IMR-90 (cell line): ENCODE measurements at regions not wholly inside any gene's neighbourhood (a gene's known extent, or its start where the extent isn't known, plus 50 kb on each side); places are given as distances from the start of the nearest gene placed in this dataset.

Source experiments
- ATAC-seq: fragments of 200-7000 bp; cut with Tn5 transposase; 2 replicates; pipeline ENCODE4 v1.9.1; 2020; ENCODE audit warnings: low read depth, mild to moderate bottlenecking, moderate library complexity
- BruUV-seq: library from RNA; stranded (reverse); fragments of 400-500 nt; replicated peaks from 2 replicates; lab custom pipeline; 2021; lab: Mats Ljungman, UMichigan
- CTCF ChIA-PET: fragments of 300-600 bp; formaldehyde crosslinking; extraction: SDS; loops from one replicate; lab custom pipeline; 2021; ENCODE audit warnings: antibody characterized with exemption; lab: Yijun Ruan, JAX
- POLR2A ChIA-PET: fragments of 300-600 bp; sonication (Branson Sonifier 250); formaldehyde crosslinking; loops from one replicate; lab custom pipeline; 2022; ENCODE audit warnings: antibody characterized with exemption; ENCODE audit not compliant: unreplicated experiment; lab: Charles Lee
- DNase-seq: peaks from one replicate; pipeline ENCODE4 v3.0.0; 2013
- H2AFZ ChIP-seq: replicated peaks from 2 replicates; pipeline ENCODE3; 2013; ENCODE audit warnings: low read length, mild to moderate bottlenecking; ENCODE audit not compliant: poor library complexity
- H2AK5ac ChIP-seq: 2 replicates; pipeline ENCODE4 v1.6.1; 2013; ENCODE audit warnings: low read depth, low read length, inconsistent platforms
- H2AK9ac ChIP-seq: replicated peaks from 2 replicates; pipeline ENCODE3; 2013; ENCODE audit warnings: mild to moderate bottlenecking, low read depth, low read length, moderate library complexity; ENCODE audit not compliant: poor library complexity
- H2BK120ac ChIP-seq: 2 replicates; pipeline ENCODE4 v1.6.1; 2013; ENCODE audit warnings: low read depth, low read length, inconsistent platforms
- H2BK15ac ChIP-seq: 3 replicates; pipeline ENCODE4 v1.6.1; 2013; ENCODE audit warnings: low read depth, low read length, inconsistent platforms
- H2BK20ac ChIP-seq: 2 replicates; pipeline ENCODE4 v1.6.1; 2013; ENCODE audit warnings: low read depth, mild to moderate bottlenecking, inconsistent platforms, low read length, moderate library complexity
- H2BK5ac ChIP-seq: 2 replicates; pipeline ENCODE4 v1.6.1; 2013; ENCODE audit warnings: mild to moderate bottlenecking, low read depth, low read length, inconsistent platforms; ENCODE audit not compliant: poor library complexity, severe bottlenecking
- H3K14ac ChIP-seq: replicated peaks from 2 replicates; pipeline ENCODE4 v1.6.1; 2013; ENCODE audit warnings: low read depth, low read length, inconsistent platforms
- H3K18ac ChIP-seq: 2 replicates; pipeline ENCODE4 v1.6.1; 2013; ENCODE audit warnings: low read depth, low read length, control low read depth
- H3K23ac ChIP-seq: 2 replicates; pipeline ENCODE4 v1.6.1; 2013; ENCODE audit warnings: low read depth, low read length, inconsistent platforms
- H3K27ac ChIP-seq: 2 replicates; pipeline ENCODE4 v1.5.1; 2013; ENCODE audit warnings: mild to moderate bottlenecking, control low read depth, low read length; ENCODE audit not compliant: insufficient read depth
- H3K27me3 ChIP-seq: 2 replicates; pipeline ENCODE4 v1.6.1; 2013; ENCODE audit warnings: low read length; ENCODE audit not compliant: control insufficient read depth, insufficient read depth
- H3K36me3 ChIP-seq: 2 replicates; pipeline ENCODE4 v1.6.1; 2013; ENCODE audit warnings: low read length, mixed read lengths; ENCODE audit not compliant: control insufficient read depth, insufficient read depth
- H3K4ac ChIP-seq: 2 replicates; pipeline ENCODE4 v1.6.1; 2013; ENCODE audit warnings: low read depth, low read length, inconsistent platforms
- H3K4me1 ChIP-seq: 2 replicates; pipeline ENCODE4 v1.6.1; 2013; ENCODE audit warnings: low read length, mixed read lengths; ENCODE audit not compliant: control insufficient read depth, insufficient read depth
- H3K4me2 ChIP-seq: 2 replicates; pipeline ENCODE4 v1.6.1; 2013; ENCODE audit warnings: low read depth, mild to moderate bottlenecking, control low read depth, low read length, moderate library complexity
- H3K4me3 ChIP-seq: 2 replicates; pipeline ENCODE4 v1.5.1; 2013; ENCODE audit warnings: low read depth, mild to moderate bottlenecking, control low read depth, low read length, moderate library complexity; ENCODE audit not compliant: insufficient read depth
- H3K56ac ChIP-seq: 2 replicates; pipeline ENCODE4 v1.6.1; 2013; ENCODE audit warnings: low read length, inconsistent platforms; ENCODE audit not compliant: insufficient read depth; ENCODE audit errors: extremely low read depth
- H3K79me1 ChIP-seq, 2 experiments: 2 replicates each; pipeline ENCODE4 v1.6.1; 2013; ENCODE audit warnings: low read length in 2 of 2, inconsistent platforms in 1 of 2, low read depth in 1 of 2
- H3K9ac ChIP-seq: 2 replicates; pipeline ENCODE4 v1.6.1; 2013; ENCODE audit warnings: low read depth, low read length, control low read depth
- H3K9me1 ChIP-seq: 2 replicates; pipeline ENCODE4 v1.6.1; 2013; ENCODE audit warnings: low read length, inconsistent platforms; ENCODE audit not compliant: insufficient read depth
- H3K9me3 ChIP-seq: 2 replicates; pipeline ENCODE4 v1.6.1; 2013; ENCODE audit warnings: low read length; ENCODE audit not compliant: control insufficient read depth, insufficient read depth
- H4K20me1 ChIP-seq: 2 replicates; pipeline ENCODE4 v1.6.1; 2013; ENCODE audit warnings: low read length, inconsistent platforms; ENCODE audit not compliant: insufficient read depth
- H4K5ac ChIP-seq: 2 replicates; pipeline ENCODE4 v1.6.1; 2013; ENCODE audit warnings: mild to moderate bottlenecking, low read depth, low read length, control low read depth
- H4K8ac ChIP-seq, 2 experiments: 2 replicates each; pipeline ENCODE4 v1.6.1; 2013; ENCODE audit warnings: low read depth in 2 of 2, low read length in 2 of 2, control low read depth in 1 of 2, inconsistent platforms in 1 of 2
- H4K91ac ChIP-seq: 2 replicates; pipeline ENCODE4 v1.6.1; 2013; ENCODE audit warnings: low read depth, low read length, inconsistent platforms; ENCODE audit not compliant: insufficient read depth
- BHLHE40 ChIP-seq: fragments of 150-350 bp; IDR thresholded peaks from 2 replicates; pipeline ENCODE4 v1.6.1; 2016; ENCODE audit warnings: mild to moderate bottlenecking, low read depth, low read length
- RAD21 ChIP-seq: IDR thresholded peaks from 2 replicates; pipeline ENCODE4 v1.6.1; 2012; ENCODE audit warnings: low read length, improper control_type of control experiment
- WGBS, 2 experiments: methylation state at CpG; one replicate each; pipeline versions ENCODE4 v1.1.5 to v1.1.7; 2013; ENCODE audit warnings: missing lambda C conversion rate in 2 of 2; ENCODE audit not compliant: insufficient read length in 1 of 2; ENCODE audit errors: extremely low coverage in 2 of 2; 5-methylcytosine and 5-hydroxymethylcytosine counted together
- dilution Hi-C: fragments of 300-500 bp; cut with HindIII; formaldehyde crosslinking; loops from one replicate; pipeline ENCODE4 v1.14.3; 2018; ENCODE audit warnings: low sequenced_read_pairs; ENCODE audit not compliant: unreplicated experiment
- in situ Hi-C: fragments of 300-500 bp; cut with MboI; formaldehyde crosslinking; loops from 3 replicates; pipeline ENCODE4 v1.14.3; 2019; ENCODE audit warnings: low sequenced_read_pairs, inconsistent platforms, mixed read lengths
- intact Hi-C: fragments of 100-400 bp; cut with micrococcal nuclease; formaldehyde crosslinking; loops from 2 replicates; pipeline ENCODE4 v1.10.0; 2022

GRCh38 chr1:50285994-50286393, 137.2 kb downstream of the DMRTA2 start:
- H3K23ac ChIP-seq, result no peak overlapping the region
- no peak overlapping the region for H2BK5ac ChIP-seq
- no peak overlapping the region for H3K4me3 ChIP-seq
- no peak overlapping the region for H4K8ac ChIP-seq
- ATAC-seq, result no peak
- H3K9me1 ChIP-seq, result no peaks in the 10 kb centered on the region
- no peak overlapping the region for H3K4ac ChIP-seq
- in situ Hi-C loops (no loop called here), intact Hi-C loops (no loop called here), dilution Hi-C loops (no loop called here)
- no peak overlapping the region for H3K9ac ChIP-seq
- no peaks in the 10 kb centered on the region for H3K79me1 ChIP-seq
- no peaks in the 10 kb centered on the region for H3K36me3 ChIP-seq
- H2BK120ac ChIP-seq, result no peak overlapping the region
- no peak overlapping the region for H2AK9ac ChIP-seq
- CTCF ChIA-PET, result no interaction called here
- no peak for TF ChIP-seq RAD21
- TF ChIP-seq BHLHE40, result no peak
- no peak overlapping the region for H2AFZ ChIP-seq
- H4K91ac ChIP-seq, result no peak overlapping the region
- peaks cover 16% of the 10 kb centered on the region; the same call in 1 of the 2 replicates for H3K9me3 ChIP-seq
- POLR2A ChIA-PET, result no interaction called here
- no peak overlapping the region for H3K14ac ChIP-seq
- H3K27ac ChIP-seq, result no peak overlapping the region
- H4K5ac ChIP-seq, result no peak overlapping the region
- H2BK15ac ChIP-seq, result no peak overlapping the region
- no peaks in the 10 kb centered on the region for H4K20me1 ChIP-seq
- BruUV-seq, result no TSS peak
- H3K4me1 ChIP-seq, result no peaks in the 10 kb centered on the region
- H3K56ac ChIP-seq, result no peak overlapping the region
- no peak for DNase-seq
- no peak overlapping the region for H2BK20ac ChIP-seq
- WGBS, 2 experiments, result 25% methylated on average over 2 of the region's 4 CpGs; no CpG with 5 or more reads in 1 of the 2 experiments
- H3K27me3 ChIP-seq, result no peaks in the 10 kb centered on the region
- no peak overlapping the region for H3K4me2 ChIP-seq
- no peak overlapping the region for H3K18ac ChIP-seq
- no peak overlapping the region for H2AK5ac ChIP-seq
